ENCODE measurements at regions not wholly inside any gene's neighbourhood (a gene's known extent, or its start where the extent isn't known, plus 50 kb on each side); places are given as distances from the start of the nearest gene placed in this dataset.
A peak's percentile ranks its signal among the peaks of the same experiment; 100 is the strongest.

DNA sequence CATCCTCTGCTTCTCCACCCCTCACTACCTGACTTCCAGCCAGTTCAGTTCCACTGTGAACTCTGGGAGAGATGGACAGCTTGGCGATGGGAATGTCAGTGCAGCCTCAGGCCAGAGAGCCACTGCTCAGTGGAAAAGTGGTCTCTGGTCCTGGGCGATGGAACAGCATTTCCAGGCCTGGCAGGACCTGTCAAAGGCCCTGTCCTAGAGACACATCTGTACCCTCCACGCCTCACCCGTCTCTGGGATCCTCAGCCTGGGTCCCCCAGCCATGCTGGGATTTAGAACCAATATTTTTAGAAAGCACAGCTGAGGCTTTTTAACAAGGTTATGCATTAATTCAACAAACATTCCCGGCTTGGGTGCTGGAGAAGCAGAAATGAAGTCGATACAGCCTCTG lies 165.7 kb downstream of the MN1 start:
- no peak for DNase-seq (ENCODE audit: low spot score)

DNA sequence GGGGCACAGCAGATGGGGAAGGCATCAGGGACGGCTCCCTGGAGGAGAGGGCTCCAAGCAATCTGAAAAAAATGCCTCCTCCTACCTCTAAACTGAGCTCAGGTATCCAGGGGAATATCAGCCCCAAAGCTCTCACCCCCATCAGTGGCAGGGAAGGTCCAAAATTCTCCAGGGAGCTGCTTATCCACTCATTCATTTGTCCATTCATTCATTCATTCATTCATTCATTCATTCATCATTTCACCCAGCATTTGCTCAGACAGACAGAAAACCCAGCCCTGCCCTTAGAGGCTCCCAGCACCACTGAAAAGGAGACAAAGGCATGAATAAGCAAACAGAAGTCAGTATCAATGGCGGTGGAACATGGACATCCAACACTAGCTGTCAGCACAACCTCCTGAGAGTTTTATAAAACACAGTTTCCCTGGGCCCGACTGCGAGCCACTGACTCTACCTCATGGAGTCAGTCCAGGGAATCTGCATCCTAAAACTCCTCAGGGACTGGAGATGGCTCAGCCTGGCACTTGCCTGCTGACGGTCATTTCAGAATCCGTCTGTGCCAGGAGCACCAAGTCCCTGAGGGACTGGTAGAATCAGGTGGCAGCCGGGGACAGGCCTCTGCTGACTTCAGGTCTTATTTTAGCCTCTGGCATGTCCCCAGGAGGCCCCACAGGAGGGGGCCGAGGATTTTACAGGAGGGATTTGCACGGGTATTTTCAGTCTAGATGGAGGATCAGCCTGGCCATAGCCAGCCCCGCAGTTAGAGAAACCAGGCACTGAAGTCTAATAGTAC lies 164.6 kb downstream of the MN1 start:
- no peak for DNase-seq (ENCODE audit: low spot score)

DNA sequence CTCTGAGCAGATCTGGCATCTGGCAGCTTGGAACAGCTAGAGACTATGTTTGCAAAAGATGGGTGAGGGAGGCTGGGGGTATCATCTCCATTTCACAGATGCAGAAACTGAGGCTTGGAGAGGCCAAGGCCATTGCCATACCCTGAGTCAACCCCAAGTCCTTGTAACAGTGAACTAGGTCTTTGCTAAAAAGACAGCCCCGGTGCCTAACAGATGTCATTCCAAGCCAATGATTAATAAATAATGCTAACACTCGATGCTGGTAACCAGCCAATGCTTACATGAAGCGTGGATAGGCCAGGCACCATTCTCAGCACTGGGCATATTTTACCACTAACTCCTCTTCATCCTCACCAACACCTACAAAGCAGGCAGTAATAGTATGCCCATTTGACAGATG lies 164.0 kb downstream of the MN1 start:
- peak; percentile 26 for DNase-seq (ENCODE audit: low spot score)

DNA sequence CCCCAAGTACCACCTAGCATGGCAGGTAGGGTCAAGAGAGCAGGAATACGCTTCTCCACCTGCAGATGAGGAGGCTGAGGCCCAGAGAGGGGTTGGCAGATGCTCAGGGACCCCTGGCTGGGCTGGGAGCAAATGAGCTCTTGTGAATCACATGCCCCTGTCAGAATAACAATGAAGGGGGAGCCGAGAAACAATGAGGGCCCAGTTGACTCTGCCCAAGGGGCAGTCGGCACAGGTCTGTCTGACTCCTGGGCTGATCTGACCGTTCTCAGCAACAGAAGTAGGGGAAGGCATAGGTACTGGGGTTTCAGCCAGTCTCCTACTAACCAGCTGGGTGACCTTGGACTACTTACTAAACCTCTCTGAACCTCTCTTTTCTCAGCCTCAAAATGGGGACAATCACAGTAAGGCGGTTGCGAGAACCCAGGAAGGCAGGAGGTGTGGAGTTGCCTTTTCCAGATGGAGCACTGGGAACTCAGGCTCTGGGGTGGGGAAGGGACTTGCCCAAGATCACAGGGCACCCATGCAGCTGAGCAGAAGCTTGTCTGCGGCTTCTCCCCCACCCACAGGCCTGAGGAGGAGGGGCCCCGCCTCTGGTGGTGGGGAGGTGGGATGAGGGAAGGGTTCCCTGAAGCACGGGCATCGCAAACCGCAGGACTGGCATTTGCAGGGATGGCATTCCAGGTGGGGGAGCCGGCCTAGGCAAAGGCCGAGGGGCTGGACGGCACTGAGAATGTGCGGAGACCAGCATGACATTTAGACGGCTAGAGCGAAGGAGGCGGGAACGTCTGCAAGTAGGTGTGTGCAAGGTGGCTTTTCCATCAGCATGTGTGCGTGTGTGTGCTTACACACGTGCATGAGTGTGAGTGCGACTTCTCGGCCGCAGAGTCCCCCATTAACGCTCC lies 163.0 kb downstream of the MN1 start:
- DNase-seq (ENCODE audit: low spot score) = no peak

DNA sequence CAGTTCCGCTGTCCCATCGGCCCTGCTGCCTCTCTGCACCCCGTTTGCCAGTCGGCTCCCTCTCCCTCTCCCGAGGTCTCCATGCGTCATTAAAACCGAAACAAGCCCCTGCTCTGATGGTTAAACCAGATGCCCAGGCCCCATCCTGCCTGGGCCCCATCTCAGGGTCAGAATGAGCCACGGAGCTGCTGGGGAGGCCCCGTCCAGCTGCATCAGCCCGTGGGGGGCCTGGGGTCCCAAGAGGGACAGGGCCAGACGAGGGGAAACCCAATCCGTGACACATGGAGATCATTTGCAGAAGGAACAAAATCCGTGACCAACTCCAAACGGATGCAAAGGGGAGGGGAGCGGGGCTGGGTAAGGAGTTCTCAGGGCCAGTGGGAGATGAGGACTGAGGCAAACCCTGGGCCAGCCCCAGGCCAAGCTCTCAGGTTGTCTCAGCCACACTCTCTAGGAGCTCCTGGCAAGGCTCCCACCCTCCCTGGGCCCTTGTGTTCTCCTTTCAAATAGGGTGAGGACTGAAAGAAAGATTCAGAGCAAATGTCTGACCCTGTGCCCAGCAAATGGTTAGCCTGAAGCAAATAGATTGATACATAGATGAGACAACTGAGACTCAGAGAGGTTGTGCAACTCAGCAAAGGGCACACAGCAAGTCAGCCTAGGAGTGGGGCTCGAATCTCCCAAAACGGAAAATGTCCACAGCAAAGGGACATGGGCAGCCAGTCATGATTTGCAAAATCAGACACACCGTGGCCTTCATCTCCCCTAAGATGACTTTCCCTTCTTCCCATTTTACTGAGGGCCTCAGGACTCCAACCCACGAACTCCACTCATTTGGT lies 162.1 kb downstream of the MN1 start:
- no peak for DNase-seq (ENCODE audit: low spot score)

DNA sequence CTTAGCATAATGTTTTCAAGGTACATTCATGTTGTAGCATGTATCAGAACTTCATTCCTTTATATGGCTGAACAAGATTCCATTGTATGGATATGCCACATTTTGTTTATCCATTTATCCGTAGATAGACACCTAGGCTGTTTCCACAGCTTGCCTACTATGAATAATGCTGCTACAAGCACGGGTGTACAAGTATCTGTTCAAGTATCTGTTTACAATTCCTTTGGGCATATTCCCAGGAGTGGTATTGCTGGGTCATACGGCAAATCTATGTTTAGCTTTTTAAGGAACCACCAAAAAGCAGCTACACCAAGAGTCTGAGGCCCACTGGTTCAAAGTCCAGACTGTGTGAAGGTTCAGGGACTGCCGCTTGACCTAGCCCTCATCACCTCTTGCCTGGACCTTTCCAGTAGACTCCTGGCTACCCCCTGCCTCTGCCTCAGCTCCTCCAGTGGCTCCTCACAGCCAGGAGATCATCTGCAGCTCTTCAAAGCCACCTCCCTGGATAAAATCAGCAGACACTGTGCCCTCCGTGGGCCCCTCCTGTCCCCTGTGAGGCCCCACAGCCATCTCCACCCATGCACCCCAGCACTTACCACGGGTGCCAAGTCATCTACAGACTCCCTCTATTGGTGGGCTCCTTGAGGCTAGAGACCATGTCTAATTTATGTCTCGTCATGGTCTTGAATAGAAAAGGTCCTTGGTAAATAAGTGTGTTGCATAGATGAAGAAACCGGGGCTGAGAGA lies 160.3 kb downstream of the MN1 start:
- DNase-seq (ENCODE audit: low spot score) = no peak

DNA sequence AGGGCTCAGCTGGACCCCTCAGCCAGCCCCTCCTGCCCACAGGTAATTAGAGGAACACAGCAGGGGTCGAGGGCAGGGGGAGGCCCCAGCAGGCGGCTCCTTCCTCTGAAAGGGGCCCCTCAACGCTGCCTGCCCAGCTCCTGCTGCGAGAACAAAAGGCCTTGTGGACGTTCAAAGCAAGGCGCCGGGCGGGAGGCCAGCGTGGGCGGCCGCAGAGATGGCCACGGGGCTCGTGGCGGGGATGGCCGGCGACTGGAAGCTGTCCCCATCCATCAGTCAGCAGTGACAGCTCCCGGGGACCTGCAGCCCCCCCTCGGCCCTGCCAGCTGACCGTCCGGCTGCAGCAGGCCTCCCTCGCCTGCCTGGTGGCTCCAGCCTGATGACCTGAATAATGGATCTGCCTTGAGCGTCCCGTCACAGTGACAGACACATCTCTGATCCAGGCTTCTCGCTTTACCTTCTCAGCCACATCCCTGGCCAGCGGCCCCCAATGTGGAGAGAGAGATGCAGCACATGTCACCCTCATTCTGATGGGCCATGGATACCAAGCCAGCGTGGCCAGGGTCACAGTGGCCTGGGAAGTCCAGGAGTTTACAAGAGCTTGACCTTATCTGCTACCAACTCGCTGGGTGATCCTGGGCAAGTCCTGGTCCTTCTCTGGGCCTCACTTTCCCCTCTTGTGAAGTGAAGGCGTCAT lies 159.3 kb downstream of the MN1 start:
- DNase-seq (ENCODE audit: low spot score) = no peak

DNA sequence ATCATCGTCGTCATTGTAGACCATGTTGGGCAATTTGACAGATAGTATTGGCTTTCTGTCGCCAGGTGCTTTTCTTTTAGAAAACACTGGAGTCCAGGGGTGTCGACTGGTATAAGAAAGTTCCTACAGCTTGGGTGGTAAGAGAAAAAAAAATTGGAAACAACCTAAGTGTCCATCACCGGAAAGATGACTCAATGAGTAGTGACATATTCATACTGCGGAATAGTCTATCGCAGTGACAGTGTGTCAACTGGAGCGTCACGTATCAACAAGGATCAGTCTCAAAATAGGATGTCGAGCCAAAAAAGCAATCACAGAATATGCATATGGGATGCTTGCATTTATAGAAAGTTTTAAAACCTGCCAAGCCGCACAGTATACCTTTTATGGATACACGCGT lies 157.6 kb downstream of the MN1 start:
- no peak for DNase-seq (ENCODE audit: low spot score)

DNA sequence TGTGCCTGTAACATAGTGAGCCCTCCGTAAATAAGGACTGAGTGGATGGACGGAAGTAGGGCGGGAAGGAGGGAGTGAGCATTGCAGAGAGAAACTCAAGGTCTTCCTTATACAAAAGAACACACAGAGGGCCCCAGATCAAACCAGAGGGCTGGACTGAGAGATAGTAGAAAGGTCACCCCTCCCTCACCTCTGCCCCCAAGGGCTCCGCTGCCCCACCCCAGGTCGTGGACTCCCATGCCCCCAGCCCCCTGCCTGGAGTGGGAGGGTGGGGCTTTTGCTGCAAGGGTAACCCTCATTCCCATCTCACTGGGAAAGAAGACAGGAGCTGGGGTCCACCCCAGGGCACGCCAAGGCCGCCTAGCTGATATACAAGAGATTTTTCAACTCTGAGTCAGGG lies 157.0 kb downstream of the MN1 start:
- no peak for DNase-seq (ENCODE audit: low spot score)

DNA sequence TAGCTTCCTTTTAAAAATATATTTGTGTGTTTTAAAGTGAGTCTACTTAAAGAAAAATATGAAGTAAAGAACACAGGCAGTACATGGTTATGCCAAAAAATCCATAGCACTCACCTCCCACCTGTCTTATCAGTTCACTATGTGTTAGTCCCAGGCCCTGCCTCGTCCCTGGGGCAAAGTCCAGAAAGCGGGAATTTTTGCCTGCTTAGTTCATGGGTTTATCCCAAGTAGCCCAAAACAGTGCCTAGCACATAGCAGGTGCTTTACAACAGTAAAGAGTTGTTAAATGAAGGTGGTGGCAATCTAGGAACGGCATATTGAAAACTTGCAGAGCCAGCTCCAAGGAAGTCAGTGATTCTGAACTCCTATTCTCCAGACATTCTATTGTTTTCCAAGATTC lies 154.0 kb downstream of the MN1 start:
- DNase-seq (ENCODE audit: low spot score) = no peak

DNA sequence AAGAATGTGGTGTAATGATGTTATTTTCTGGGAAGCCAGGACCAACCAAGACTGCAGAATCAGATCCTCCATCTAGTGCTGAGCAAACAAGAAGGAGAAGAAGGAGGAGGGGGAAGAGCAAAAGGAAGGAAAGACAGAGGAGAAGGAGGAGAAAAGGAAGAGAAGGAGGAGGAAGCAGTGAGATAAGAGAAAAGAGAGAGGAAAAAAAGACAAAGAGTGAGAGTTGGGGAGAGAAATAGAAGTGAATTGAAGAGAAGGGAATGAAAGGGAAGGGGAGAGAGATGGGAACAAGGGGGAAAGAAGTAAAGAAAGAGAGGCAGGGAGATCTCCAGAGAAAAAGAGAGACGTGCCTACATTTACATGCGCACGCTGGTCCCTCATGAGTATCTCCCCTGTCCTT lies 153.5 kb downstream of the MN1 start:
- no peak for DNase-seq (ENCODE audit: low spot score)

DNA sequence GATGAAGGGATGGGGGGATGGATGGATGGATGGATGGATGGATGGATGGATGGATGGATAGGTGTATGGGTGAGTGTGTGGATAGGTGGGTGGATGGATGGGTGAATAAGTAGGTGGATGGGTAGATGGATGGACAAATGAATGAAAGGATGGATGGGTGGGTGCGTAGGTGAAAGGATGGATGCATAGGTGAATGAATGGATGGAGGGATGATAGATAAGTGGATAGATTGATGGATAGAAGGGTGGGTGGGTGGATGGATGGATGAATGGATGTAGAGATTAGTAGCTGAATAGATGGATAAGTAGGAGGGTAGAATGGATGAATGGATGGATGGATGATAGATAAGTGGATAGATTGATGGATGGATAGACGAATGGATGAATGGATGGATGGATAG lies 152.7 kb downstream of the MN1 start:
- no peak for DNase-seq (ENCODE audit: low spot score)

DNA sequence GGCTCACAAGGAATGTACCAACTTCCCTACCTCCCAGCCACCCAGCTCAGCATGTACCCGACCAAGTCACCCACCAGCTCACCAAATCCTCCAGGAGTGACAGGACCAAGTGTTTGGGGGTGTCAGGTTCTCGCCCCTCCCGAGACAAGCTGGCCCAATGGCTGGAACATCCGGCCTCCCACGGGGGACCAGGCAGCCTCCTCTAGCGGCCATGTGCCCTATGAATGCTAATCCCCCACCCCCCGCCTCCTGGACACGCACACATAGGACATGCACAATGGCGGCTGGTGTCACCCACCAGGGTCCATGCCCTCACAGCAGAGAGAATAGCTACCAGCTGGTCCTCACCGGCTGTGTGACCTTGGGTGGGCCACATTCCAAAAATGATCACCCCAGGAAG lies 151.0 kb downstream of the MN1 start:
- no peak for DNase-seq (ENCODE audit: low spot score)

DNA sequence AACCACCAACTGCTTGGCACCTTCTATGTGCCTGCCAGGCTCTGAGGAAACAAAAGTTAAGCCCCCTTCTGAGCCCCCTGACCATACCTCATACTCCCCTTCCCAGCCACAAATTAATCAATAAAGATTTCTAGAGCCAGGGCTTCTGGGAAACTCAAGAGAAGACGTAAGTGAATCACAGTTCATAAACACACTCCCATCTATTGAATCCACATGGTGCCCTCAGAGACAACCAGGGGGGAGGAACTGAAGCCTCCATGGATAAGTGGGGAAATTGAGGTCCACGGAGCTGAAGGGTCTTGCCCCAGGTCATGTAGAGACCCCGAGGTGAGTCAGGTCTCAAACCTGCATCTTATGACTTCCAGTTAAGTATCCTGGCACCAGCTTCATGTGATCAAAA lies 150.6 kb downstream of the MN1 start:
- DNase-seq (ENCODE audit: low spot score) = no peak

DNA sequence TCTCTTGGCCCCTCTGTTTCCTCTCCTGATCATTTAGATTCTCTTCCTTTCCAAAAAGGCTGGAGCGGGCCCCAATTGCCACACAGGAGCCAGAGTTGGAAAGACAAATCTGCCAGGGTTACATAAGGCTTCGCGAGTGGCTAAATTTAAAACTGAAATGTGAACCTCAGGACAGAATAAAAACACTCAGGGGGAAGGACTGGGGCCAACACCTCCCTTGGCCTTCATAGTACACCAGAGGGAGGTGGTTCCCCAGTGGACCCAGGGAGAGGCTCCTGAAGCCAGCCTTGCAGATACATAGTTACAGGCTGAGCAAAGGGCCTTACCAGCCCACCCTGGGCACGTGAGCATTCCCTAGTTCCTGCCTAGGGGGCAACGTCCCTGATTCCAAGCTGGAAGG lies 150.1 kb downstream of the MN1 start:
- no peak for DNase-seq (ENCODE audit: low spot score)

DNA sequence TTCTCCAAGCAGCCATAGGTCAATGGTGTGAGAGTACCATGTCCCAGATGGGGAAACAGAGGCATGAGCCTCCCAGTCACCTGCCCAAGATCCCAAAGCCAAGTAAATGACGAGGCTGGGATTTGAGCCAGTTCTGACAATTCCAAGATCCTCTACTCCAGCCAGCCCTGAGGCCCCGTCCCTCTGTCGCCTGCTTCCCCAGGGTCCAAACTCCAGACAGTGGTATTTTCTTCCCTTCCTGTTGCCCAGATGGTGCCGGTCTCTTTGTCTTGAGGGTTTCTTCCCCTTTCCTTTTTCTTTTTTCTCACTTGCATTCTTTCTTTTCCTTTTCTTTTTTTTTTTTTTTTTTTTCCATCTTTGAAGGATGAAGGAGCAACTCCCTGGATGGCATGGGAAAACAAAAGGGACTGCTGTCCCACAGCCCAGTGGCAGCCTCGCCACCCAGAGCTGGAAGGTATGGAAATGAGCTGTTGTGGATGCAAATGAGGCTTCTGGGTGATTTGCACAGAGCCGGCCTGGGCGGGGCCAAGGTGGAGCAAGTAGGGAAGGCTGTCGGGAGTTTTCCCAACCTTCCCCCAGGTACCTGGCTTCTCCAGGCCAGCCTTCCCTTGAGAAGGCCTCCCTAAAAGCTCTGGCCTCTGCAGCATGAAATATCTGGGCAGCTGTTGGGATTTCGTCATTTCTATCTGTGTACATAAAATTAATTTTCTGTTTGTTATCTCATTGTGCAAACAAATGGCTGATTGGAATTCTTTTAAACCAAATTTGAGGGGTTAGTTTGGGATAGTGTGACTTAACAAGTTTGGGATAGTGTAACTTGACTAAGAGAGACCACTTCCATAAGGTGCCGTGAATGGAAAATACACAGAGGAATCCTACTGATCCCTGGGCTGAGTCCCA lies 146.8 kb downstream of the MN1 start:
- DNase-seq (ENCODE audit: low spot score) = no peak

DNA sequence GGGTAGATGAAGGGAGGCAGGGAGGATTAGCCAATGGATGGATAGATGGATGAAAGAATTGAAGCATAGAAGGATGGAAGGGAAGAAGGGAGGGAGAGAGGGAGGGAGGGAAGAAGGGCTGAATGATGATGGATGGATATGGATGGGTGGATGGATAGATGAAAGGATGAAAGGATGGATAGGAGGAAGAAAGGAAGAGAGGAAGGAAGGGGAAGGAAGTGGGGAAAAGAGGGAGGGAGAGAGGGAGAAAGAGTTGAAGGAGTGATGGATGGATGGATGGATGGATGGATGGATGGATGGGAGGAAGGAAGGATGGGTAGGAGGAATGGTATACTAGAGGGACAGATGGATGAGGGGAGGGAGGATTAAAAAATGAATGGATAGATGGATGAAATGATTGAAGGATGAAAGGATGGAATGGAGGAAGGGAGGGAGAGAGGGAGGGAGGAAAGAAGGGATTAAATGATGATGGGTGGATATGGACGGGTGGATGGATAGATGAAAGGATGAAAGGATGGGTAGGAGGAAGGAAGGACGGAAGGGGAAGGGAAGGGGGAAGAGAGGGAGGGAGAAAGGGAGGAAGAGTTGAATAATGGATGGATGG lies 145.9 kb downstream of the MN1 start:
- DNase-seq (ENCODE audit: low spot score) = no peak

DNA sequence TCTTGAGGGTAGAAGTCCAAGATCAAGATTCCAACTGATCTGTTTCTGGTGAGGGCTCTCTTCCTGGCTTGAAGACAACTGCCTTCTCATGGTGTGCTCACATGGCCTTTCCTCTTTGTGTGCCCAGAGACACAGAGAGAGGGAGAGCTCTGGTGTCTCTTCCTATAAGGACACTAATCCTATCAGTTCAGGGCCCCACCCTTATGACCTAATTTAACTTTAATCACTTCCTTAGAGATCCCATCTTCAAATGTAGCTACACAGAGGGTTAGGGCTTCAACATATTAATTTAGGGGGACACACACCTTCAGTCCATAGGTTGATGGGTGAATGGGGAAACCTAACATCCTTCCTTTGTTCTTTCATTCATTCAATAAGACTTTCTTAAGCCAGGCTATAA lies 144.6 kb downstream of the MN1 start:
- no peak for DNase-seq (ENCODE audit: low spot score)

DNA sequence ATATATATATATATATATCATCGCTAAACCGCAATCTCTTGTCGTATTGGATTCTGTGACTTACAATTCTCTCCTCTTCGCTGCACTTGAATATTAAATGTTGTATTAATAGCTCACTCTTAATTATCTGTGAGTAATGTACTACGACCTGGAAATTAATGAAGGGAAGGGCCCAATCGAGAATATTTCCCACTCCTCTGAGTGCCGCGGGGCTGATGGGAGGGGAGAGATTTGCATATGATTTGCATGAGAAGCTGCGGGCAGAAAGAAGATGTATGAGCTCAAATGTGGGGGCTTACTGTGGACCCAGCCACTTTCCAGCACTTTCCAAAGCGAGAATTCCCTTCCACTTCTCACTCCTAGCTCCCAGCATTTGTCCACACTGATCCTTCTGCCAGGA lies 141.2 kb downstream of the MN1 start:
- no peak for DNase-seq (ENCODE audit: low spot score)
